CD4-positive, alpha-beta T cell (primary cell): ENCODE measurements at regions not wholly inside any gene's neighbourhood (a gene's known extent, or its start where the extent isn't known, plus 50 kb on each side); places are given as distances from the start of the nearest gene placed in this dataset.

Experiments
- ATAC-seq: fragments of 200-7000 bp; cut with Tn5 transposase; one replicate; pipeline ENCODE4 v1.10.0; 2022; ENCODE audit warnings: mild to moderate bottlenecking; ENCODE audit not compliant: poor library complexity
- CTCF ChIA-PET: fragments of 350-600 bp; sonication (Branson Sonifier 250); formaldehyde crosslinking; loops from one replicate; lab custom pipeline; 2021; ENCODE audit warnings: antibody characterized with exemption, inconsistent platforms; lab: Charles Lee
- POLR2A ChIA-PET: fragments of 350-600 bp; sonication (Branson Sonifier 250); formaldehyde crosslinking; loops from one replicate; lab custom pipeline; 2021; ENCODE audit warnings: antibody characterized with exemption, inconsistent platforms; lab: Charles Lee
- DNase-seq, 14 experiments: peaks; one replicate each; pipeline ENCODE4 v3.0.0-alpha.2; 2013 to 2020; ENCODE audit warnings: mixed read lengths in 2 of 14
- H3K27ac ChIP-seq, 2 donors: one replicate each; pipeline versions ENCODE4 v1.5.1 to v1.7.0; 2013; ENCODE audit warnings: low read length in 2 of 2, low read depth in 1 of 2, mild to moderate bottlenecking in 1 of 2
- H3K27me3 ChIP-seq, 2 experiments: 1 replicate in 1 of 2; 2 replicates in 1 of 2; pipeline versions ENCODE4 v1.6.1 to v1.7.0; 2013; ENCODE audit warnings: low read length in 2 of 2, control low read depth in 1 of 2, mild to moderate bottlenecking in 1 of 2, moderate library complexity in 1 of 2; ENCODE audit not compliant: insufficient read depth in 2 of 2, control insufficient read depth in 1 of 2
- H3K36me3 ChIP-seq: one replicate; pipeline ENCODE4 v1.6.1; 2013; ENCODE audit warnings: low read length, control low read depth; ENCODE audit not compliant: insufficient read depth
- H3K4me1 ChIP-seq: one replicate; pipeline ENCODE4 v1.6.1; 2013; ENCODE audit warnings: low read length, control low read depth; ENCODE audit not compliant: insufficient read depth
- H3K4me3 ChIP-seq: one replicate; pipeline ENCODE4 v1.5.1; 2013; ENCODE audit warnings: mild to moderate bottlenecking, low read length, moderate library complexity
- H3K9me3 ChIP-seq, 2 experiments: 1 replicate in 1 of 2; 2 replicates in 1 of 2; pipeline versions ENCODE4 v1.6.1 to v1.7.0; 2013; ENCODE audit warnings: low read length in 2 of 2, mild to moderate bottlenecking in 2 of 2, control low read depth in 1 of 2, moderate library complexity in 1 of 2; ENCODE audit not compliant: control insufficient read depth in 1 of 2, insufficient read depth in 1 of 2
- H3K27ac Mint-ChIP-seq: one replicate; pipeline ENCODE4 v1.8.0; 2020; ENCODE audit warnings: mixed read lengths
- H3K27me3 Mint-ChIP-seq: one replicate; pipeline ENCODE4 v1.8.0; 2021; ENCODE audit warnings: mixed read lengths
- H3K36me3 Mint-ChIP-seq: one replicate; pipeline ENCODE4 v1.8.0; 2021; ENCODE audit warnings: low read depth, mixed read lengths
- H3K4me1 Mint-ChIP-seq: one replicate; pipeline ENCODE4 v1.8.0; 2021; ENCODE audit warnings: low read depth, mixed read lengths
- H3K4me3 Mint-ChIP-seq: one replicate; pipeline ENCODE4 v1.8.0; 2020; ENCODE audit warnings: mild to moderate bottlenecking, mixed read lengths
- H3K9me3 Mint-ChIP-seq: one replicate; pipeline ENCODE4 v1.8.0; 2020; ENCODE audit warnings: mixed read lengths
- intact Hi-C, 2 experiments: fragments of 100-400 bp; cut with DNase I in 1 of 2; cut with micrococcal nuclease in 1 of 2; formaldehyde crosslinking; loops; one replicate each; pipeline versions ENCODE4 v1.15.1 to v1.9.0; 2023 to 2025; cut with DNase I, micrococcal nuclease
- TF ChIP-seq, protein P1 (sequence below): fragments of 200-600 bp; IDR thresholded peaks from one replicate; pipeline ENCODE4 v1.8.0; 2022; ENCODE audit warnings: antibody characterized with exemption, mild to moderate bottlenecking

DNA sequence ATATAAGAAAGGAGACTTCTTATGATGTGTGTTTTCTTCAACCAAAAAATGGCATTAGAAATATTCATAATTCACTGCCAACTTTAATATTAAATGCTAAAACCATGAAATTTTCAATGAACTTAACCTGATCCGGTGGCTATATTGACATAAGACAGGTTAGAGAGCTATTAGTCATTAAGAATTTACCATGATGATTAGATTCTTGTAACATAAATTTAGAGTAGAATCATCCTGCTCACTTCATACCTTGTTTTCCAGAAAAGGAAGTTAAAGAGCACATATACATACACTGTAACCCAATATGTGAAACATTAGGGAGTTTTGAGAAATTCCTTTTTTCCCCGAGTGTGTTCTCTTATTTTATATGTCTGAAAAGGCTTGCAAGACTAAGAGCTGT is 430.3 kb upstream of the SEMA3A start:
- H3K36me3 ChIP-seq: no peaks in the 10 kb centered on the region
- H3K4me3 ChIP-seq: no peak overlapping the region
- no peak overlapping the region for H3K27ac ChIP-seq
- H3K9me3 Mint-ChIP-seq: no peaks in the 10 kb centered on the region
- TF ChIP-seq, protein P1, sequence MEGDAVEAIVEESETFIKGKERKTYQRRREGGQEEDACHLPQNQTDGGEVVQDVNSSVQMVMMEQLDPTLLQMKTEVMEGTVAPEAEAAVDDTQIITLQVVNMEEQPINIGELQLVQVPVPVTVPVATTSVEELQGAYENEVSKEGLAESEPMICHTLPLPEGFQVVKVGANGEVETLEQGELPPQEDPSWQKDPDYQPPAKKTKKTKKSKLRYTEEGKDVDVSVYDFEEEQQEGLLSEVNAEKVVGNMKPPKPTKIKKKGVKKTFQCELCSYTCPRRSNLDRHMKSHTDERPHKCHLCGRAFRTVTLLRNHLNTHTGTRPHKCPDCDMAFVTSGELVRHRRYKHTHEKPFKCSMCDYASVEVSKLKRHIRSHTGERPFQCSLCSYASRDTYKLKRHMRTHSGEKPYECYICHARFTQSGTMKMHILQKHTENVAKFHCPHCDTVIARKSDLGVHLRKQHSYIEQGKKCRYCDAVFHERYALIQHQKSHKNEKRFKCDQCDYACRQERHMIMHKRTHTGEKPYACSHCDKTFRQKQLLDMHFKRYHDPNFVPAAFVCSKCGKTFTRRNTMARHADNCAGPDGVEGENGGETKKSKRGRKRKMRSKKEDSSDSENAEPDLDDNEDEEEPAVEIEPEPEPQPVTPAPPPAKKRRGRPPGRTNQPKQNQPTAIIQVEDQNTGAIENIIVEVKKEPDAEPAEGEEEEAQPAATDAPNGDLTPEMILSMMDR: no peak
- H3K4me3 Mint-ChIP-seq: no peak overlapping the region
- H3K36me3 Mint-ChIP-seq: no peaks in the 10 kb centered on the region
- no peaks in the 10 kb centered on the region for H3K4me1 Mint-ChIP-seq
- ATAC-seq (no peak), DNase-seq (no peak)
- no peaks in the 10 kb centered on the region for H3K27me3 Mint-ChIP-seq
- H3K27me3 ChIP-seq: no peaks in the 10 kb centered on the region
- ChIA-PET CTCF (no interaction called here), POLR2A (no interaction called here)
- no peak overlapping the region for H3K27ac Mint-ChIP-seq
- no peaks in the 10 kb centered on the region for H3K4me1 ChIP-seq
- intact Hi-C loops: no loop called here
- no peaks in the 10 kb centered on the region for H3K9me3 ChIP-seq

DNA sequence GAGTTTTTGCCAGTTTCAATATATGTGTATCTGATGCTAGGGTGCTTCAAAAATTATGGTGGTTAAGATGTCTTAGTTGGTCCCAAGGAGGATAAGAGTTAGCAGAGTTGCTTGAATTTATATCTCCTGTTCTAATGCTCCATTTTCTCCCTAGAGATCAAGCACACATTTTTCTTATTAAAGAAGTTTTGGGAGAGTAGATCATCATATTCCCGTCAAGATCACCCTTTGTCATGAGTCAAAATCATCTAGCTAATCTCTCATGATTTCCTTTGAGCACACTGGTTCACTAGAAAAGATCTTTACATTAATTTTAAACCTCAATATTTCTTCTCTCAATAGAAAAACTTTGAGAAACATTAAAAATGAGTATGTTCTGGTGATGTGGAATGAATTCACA is 429.9 kb upstream of the SEMA3A start:
- Histone ChIP-seq H3K27ac (no peak overlapping the region), H3K36me3 (no peaks in the 10 kb centered on the region), H3K4me3 (no peak overlapping the region), H3K4me1 (no peaks in the 10 kb centered on the region), H3K27me3 (no peaks in the 10 kb centered on the region), H3K9me3 (no peaks in the 10 kb centered on the region)
- H3K36me3 Mint-ChIP-seq: no peaks in the 10 kb centered on the region
- ChIA-PET CTCF (no interaction called here), POLR2A (no interaction called here)
- DNase-seq: no peak
- no peaks in the 10 kb centered on the region for H3K27me3 Mint-ChIP-seq
- no peak overlapping the region for H3K27ac Mint-ChIP-seq
- H3K9me3 Mint-ChIP-seq: no peaks in the 10 kb centered on the region
- TF ChIP-seq, protein P1: no peak
- no peak for ATAC-seq
- no peaks in the 10 kb centered on the region for H3K4me1 Mint-ChIP-seq
- intact Hi-C loops: no loop called here
- H3K4me3 Mint-ChIP-seq: no peak overlapping the region

DNA sequence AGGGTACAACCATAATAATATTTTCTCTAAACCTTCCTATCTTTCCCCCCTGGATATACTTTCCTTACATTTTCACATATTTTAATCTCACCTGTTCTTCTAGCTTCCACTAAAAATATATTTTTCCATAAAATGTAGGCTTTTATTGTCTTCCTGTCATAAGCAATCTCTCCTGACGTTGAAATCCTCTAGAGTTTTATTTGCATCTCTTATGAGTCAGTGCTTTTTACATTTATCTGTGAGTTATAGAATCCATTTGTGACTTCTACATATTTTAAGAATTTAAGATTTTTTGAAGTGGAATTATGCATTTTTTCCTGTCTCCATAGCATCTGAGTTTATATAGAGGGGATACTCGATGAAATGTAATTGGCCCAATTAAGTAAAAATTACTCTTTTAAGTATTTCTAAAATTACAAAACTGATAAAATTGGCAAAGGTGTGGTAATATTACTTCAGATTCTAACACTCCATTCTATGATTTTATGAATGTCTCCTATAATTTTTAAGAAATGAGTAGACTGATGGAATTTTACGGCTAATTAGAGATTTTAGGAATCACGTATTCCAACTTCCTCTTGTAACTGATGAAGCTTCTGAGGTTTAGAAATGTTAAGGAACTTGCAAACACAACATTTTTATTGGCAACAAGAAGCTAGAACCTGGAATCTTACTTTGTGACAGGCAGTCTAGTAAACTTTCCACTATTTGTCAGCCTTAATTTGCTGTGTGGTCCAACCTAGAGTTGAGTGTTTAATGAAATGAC is 422.9 kb upstream of the SEMA3A start:
- H3K36me3 ChIP-seq: no peaks in the 10 kb centered on the region
- DNase-seq (no peak), ATAC-seq (no peak)
- H3K27me3 Mint-ChIP-seq: no peaks in the 10 kb centered on the region
- no peak overlapping the region for H3K4me3 Mint-ChIP-seq
- H3K27ac Mint-ChIP-seq: no peak overlapping the region
- H3K27me3 ChIP-seq: no peaks in the 10 kb centered on the region
- no peak overlapping the region for H3K27ac ChIP-seq
- no peaks in the 10 kb centered on the region for H3K4me1 ChIP-seq
- ChIA-PET POLR2A (no interaction called here), CTCF (interaction anchor here (0.5 kb wide), 1 partner anchor 125 kb away, joined by 3 read pairs; no protein-coding TSS in a partner anchor)
- H3K4me3 ChIP-seq: no peak overlapping the region
- intact Hi-C loops: no loop called here
- TF ChIP-seq, protein P1: no peak
- H3K9me3 Mint-ChIP-seq: no peaks in the 10 kb centered on the region
- H3K9me3 ChIP-seq: no peaks in the 10 kb centered on the region
- no peaks in the 10 kb centered on the region for H3K4me1 Mint-ChIP-seq
- H3K36me3 Mint-ChIP-seq: no peaks in the 10 kb centered on the region
